HG03039 (cell line): ENCODE measurements at regions not wholly inside any gene's neighbourhood (a gene's known extent, or its start where the extent isn't known, plus 50 kb on each side); places are given as distances from the start of the nearest gene placed in this dataset.
"Not testable (repeated sequence)": the region's sequence is repeated elsewhere in the genome, so short reads cannot be mapped to it uniquely, and the experiment has no call there.

ENCODE experiments used
- ATAC-seq: cut with Tn5 transposase; IDR thresholded peaks from one replicate; pipeline ENCODE4 v1.9.1; 2021; ENCODE audit warnings: mild to moderate bottlenecking, moderate library complexity; ENCODE audit not compliant: unreplicated experiment

DNA sequence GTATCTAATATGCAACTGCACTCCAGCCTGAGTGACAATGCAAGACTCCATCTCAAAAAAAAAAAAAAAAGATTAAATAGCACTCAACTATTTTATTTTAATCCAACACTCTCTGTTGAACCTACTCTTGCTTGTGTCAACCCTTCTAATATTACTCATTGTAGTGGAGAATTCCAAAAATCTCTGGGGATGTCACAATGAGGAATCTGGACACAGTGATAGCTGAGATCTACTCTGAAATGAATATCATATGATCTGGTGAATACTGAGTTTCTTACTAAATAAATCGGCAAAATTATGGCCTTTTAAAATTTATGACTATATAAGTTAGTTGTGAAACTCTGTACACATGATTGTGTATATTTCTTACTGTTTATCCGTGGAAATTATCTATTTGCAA, 418.2 kb downstream of the BCAT1 start:
- no peak for ATAC-seq

DNA sequence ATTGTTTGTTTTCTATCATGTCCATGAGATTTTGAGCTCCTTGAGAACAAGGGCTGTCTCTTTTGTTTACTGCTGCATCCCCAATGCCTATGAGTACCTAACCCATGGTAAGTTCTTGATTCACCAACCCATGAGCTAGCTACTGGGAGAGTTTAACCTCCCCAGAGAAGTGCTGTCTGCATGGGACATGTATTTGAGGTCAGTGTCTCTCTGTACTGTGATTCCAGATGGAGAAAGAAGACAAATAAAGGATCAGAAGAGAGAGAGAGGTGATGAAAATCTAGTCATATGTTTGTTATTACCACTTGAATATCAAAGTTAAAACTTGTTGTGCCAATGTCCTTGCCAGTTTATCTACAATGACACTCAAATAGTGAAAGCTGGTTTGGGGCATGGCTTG, 421.8 kb downstream of the BCAT1 start:
- ATAC-seq: no peak

DNA sequence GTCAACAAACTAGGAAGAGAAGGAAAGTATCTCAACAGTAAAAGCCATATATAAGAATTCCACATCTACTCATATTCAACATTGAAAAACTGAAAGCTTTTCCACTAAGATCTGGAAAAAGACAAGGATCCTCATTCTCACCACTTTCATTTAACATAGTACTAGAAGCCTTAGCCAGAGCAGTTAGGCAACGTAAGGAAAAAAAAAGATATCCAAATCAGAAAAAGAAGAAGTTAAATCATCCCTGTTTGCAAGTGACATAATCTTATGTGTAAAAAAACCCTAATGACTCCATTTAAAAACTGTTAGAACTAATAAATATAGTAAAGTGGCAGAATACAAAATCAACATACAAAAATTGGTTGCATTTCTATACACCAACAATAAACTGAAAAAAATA, 426.2 kb downstream of the BCAT1 start:
- ATAC-seq: no peak

DNA sequence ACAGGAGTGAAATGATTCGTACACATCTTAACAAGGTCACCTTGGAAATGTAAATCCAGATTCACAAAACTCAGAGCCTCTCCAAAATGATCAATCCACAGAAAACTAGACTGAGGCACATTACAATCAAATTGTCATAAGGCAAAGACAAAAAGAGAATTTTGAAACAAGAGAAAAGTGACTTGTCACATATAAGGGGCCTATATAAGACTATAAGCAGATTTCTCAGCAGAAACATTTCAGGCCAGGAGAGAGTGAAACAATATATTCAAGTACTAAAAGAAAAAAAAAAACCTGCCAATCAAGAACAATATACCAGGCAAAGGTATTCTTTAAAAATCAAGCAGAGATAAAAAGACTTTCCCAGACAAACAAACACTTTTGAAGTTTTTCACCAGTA, 429.1 kb downstream of the BCAT1 start:
- ATAC-seq: no peak

DNA sequence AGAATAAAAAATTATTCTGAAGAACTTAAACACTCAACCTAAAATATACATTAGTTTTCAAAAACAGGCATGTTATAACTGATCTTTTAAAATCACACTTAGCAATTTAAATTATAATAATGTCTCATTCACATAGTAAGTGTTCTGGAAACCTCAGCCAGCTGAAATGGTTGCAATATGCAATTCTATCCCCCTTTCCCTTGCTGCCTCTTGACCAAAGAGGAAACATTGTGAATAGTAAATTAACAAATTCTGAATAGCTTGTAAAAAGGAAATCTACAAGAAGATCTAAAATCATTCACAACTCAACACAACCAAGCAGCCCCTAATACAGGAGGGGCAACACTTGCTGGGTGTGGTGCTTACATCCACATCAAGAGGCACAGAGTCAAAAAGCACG, 431.9 kb downstream of the BCAT1 start:
- no peak for ATAC-seq

DNA sequence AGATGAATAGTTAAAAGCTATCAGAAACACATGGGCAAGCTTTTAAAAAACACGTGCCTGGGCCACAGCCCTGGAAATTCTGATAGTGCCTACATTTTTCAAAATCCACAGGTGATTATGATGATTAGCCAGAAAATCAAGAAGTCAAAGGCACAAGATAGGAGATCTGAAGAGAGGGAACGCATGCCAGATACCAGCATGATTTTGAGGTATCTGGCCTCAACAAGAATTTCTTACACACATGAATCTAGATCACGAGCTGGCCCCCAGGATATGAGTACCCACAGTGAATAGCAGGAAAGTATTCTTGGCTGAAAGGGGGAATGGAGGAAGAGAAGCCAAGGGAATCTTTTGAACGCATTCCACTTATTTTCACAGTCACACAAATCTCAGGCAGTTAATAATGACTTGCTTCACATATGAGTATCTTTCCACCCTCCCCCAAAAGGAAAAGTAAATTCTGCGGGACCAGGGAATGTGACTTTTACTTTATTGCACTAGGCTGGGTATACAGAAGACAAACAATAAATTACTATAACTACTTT, 438.2 kb downstream of the BCAT1 start:
- ATAC-seq: no peak

DNA sequence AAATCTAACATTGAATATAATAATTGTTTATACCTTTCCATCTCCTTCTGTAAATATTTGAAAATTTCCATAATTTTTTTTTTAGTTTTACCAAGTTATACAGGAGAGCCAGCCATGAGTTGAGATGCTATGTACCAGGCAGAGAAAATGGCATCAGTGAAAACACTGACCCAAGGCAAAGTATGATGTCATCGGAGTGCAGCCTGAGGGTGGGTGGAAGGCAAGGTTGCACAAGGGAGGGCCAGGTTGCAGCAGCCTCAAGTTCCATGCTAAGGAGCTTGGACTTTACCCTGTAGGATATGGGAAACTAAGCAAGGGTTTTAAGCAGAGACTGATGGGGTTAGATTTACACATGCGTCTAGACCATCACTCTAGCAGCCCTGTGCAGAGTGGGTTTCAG, 441.1 kb downstream of the BCAT1 start:
- ATAC-seq: no peak

DNA sequence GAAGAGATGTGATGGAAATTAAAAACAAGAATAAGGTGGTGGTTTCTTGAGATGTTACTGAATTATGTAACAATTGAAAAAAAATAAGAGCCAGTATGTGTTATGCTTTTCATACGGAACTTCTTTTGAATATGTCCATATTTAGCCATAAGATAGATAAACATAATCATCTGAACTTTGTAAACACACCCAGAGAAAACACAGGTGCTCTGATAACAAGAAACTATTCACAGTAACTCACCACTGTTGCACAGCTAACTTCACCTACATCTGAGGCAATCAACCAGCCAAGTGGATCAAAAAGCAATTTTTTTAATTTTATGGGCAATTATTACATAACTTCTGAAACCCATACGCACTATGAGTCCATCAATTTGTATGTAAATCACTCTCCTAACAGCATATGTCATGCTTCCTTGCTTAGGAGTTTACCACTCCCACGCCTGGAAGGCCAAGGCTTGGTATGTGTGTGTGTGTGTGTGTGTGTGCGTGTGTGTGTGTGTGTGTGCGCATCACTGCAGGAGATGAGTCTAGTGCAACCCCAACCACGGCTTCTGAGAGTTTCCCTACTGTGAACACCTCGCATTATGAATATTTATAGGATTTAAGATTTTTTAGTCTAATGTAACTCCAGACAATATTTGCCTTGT, 443.4 kb downstream of the BCAT1 start:
- no peak for ATAC-seq

DNA sequence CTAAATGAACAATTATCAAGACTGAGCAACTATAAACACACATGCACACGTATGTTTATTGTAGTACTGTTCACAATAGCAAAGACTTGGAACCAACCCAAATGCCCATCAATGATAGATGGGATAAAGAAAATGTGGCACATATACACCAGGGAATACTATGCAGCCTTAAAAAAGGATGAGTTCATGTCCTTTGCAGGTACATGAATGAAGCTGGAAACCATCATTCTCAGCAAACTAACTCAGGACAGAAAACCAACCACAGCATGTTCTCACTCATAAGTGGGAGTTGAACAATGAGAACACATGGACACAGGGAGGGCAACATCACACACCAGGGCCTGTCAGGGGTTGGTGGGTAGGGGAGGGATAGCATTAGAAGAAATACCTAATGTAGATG, 445.4 kb downstream of the BCAT1 start:
- not testable (repeated sequence) for ATAC-seq

DNA sequence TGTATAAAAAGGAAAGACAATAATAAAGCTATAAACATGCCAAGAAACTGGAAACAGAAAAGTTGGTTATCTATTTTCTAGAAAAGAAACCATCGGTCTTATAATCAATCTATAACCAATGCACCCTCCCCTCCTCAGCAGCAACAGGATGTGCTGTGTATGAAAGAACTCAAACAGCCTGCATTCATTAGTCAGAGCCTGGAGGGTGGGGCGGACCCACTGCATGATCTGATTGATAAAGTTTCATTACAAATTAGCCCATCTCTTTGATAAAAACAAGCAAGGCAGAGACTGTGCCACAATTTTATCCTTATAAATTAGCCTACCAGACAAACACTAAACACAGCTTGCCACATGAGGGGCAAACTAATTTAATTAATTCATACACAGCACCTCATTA, 448.1 kb downstream of the BCAT1 start:
- ATAC-seq: no peak

DNA sequence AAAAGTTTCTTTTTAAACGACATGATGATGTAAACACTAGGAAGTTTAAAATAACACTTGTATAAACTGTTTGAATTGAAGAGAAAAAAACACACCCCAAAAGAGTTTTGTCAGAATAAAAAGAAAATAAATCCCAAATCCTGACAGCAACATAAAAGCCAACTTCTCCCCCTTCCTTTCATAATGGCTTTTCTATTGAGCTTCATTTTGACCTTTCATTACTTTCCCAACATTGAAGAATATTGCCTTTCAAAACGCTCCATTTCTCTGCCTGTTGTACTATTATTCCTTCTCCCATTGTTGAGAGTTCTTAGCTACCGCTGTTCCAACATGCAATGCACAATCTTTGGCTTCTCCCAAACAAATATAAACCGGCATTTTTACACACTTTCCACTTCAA, 448.5 kb downstream of the BCAT1 start:
- no peak for ATAC-seq

DNA sequence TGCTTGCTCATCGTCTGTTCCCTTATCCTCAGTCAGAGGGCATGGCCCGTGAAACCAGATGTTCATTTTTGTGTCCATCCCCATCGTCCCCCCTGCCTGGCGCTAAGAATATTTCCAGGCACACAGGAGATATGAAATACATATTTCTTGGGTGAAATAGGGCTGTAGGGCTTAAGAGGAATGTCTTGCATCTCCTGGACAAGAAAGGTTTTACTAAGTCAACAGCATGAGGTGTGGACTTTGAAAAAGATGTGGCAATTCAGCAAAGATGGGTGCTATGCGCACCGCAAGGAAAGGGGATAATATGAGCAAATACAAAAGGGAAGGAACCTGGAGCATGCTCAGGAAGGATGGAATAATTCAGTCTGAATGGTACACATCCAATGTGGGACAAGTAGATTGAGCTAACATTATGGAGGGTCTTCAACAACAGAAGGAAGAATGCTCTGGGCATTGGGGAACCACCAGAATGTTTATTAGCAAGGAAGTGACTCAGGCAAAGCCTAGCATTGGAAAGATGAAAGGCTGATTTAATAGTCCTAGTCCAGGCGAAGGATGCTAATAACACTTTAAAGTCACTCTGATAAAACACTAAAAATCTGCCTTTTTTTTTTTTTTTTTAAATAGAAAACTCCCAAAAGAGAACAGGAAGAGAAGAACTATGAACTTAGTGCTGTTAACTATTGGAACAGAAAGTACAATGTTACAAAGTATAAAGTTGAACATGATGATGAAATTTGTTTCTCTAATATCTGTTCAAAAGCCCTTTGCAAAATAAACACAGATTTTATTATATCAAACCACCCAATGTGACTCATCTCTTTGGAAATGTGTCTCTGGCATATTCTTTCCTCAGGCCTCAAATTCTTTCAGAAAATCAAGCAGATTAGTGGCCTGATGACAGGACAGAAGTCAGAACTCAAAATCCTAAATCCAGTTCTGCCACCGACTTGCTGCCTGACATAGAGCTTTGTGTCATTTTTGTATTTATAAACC, 449.5 kb downstream of the BCAT1 start:
- ATAC-seq: no peak

DNA sequence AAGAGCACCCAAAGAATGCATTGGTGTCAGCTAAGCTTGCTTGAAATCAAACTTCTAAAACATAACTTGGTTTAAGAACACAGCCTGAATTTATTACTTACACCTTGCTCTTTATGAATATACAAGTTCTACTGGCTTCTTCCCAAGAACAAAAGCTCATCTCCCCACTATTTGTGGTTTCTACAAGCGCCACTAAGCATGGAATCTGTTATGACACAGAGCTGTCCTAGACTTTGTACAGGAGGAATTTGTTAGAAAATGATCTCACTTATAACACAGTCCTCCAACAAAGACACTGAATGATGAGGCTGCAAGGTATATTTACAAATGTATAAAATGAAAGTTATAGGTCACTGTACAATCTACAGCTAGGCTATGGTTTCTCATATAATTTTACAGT, 452.1 kb downstream of the BCAT1 start:
- no peak for ATAC-seq

DNA sequence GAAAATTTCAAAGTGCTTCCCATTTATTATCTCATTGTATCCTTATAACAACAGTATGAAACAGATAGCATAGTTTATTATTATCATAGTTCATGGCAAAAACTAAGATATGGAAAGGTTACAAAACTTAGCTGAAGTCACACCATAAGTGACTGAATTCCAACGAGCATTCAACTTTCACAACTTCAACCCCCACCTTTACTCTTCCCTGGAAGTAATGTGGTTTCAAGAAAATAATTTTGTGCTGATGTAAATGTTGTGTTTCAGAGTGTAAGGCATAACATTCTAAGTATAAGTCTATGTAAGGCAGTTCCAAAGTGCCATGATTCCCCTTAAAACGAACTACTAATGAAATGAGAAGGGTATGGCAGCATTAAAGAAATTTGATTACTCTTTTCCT, 454.5 kb downstream of the BCAT1 start:
- ATAC-seq: no peak

DNA sequence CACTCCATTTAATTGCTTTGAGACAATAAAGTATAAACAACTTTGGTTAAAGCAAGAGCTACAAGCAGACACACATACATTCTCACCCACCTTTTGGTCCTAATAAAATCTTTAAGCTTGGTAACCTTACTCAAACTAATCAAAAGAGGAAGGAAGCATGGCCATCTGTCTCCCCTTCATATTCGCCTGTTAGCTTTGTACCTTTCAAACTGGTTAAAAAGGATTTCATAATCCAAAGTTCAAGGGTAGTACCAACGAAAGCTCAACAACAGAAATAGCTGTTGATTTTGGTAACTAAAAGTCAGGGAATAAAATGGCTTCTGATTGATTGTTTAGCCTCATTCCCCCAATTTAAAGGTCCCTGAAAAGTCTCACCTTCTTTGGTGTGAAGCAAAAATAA, 456.9 kb downstream of the BCAT1 start:
- no peak for ATAC-seq

DNA sequence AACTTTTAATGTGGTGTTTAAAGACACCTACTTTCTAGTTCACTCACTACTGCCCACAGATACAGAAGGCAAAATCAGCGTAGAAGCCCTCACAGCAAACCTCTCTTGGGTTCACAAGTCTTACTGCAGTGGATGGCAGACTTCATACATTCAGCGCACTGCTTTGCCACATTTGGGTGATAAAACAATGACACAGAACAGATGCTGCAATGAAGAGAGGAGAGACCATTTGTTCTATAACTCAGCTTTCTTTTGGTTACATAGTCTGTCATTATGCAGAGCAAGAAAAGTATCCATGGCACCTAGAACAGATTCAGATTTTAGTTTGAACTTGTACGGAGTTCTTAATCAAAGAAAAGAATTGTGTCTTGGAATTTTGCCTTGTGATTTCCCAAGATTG, 459.0 kb downstream of the BCAT1 start:
- no peak for ATAC-seq

DNA sequence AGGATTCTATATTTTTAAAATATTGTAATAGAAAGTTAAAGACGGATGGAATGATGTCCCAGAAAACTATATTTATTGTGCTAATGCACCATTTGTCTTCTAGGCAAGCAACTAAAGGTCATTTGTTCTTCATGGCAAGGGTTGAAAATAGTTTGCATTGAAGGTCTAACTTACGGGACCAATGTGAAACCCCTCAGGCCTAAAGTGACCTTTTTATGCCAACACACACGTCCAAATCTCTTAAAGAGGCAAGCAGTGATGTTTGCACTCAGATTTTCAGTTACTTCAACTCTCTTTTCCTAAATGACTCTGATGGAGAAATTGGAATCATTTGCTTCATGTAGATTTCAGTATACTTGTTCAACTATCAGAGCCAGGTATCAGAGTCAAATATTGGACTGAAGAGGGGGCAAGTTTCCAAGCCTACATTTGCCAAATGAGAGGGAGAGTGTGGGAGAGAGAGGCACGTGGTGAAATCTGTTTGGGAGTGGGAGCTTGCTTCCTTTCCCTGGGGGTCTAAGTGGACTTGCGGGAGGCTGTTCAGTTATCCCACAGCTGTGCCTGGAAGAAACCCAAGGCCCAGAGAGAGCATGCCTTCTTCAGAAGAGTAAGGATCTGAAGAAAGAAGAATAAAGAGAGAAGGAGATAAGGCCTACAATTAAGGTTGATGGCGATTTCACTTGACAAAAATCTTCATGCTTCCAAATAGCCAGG, 459.8 kb downstream of the BCAT1 start:
- no peak for ATAC-seq

DNA sequence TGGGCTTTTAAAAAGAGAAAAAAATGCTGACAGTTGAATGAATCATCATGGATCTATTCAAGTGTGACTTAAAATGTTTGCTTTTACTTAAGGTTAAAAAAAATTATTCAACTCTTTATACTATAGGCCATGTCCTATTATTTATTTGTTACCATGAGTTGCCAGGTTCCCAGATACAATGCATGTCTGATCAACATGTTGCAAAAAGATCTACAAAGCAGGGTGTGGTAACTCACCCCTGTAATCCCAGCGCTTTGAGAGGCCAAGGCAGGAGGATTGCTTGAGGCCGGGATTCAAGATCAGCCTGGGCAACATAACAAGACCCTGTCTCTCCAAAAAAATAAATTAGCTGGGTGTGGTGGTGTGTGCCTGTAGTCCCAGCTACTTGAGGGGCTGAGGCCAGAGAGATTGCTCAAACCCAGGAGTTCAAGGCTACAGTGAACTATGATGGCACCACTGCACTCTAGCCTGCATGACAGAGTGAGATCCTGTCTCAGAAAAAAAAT, 460.8 kb downstream of the BCAT1 start:
- ATAC-seq: no peak

DNA sequence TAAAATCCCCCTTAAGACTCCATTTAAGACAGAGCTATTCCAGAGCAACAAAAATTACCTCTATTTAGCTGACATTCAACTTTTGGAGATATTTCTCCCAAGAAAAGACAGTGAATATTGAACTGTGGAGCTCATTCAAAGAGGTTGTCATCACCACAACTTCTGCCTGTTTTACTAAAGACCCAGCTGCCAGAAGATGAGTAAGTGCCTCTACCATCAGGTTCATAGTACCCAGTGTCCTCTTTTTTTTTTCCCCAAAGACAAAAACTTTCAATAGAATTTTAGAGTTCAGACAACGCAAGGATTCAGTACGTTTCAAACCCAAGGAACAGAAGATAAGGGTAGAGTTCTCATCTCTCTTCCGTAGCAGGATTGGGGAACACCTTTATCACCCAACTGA, 461.3 kb downstream of the BCAT1 start:
- ATAC-seq: no peak

DNA sequence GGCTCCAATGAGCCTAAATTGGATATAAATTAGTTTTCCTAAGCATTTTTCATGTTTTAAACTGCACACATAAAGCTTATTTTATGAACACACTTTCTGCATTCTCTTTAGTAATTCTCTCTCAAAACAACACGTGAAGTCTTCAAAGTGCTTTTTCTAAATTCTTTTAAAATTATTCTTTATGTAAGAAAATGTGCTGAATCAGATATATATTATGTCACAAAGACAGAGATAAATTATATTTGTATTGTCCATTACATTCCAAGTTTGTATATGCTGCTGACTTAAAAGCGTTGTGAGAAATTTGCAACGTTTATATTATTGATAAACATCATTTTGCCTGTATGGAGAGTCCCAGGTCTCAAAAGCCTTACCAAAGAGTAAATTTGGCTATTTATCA, 465.2 kb downstream of the BCAT1 start:
- ATAC-seq: no peak

DNA sequence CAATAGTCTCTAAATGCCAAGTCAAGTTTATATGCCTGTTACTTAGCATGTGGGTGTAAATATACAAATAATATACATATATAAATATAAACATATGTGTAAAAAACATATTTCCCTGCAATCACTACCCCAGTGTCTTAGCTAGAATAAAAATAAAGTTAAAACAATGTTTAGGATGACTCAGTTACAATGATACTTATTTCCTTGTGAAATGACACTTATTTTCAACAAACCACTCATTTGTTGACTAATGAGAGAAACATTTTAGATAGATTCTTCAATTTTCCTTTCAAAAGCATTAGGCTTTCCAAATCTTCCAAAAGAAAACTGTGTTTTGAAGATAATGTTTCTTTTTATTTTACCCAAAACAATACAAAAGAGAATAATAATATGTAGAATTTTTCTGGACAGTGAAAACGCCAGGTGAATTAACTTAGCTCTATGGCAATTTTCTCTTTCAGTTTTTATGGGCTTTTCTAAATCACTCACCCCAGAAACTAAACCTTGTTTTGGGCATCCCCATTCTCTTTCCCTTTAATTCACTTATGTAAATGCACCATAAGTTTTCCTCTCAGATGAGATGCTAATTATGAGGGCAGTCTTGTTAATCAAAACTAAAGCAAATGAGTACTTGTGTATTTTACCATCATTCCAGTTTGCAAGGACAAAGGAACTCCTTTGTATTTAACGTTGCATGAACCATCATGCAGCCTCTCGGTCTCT, 465.9 kb downstream of the BCAT1 start:
- no peak for ATAC-seq
